ENCODE measurements at regions not wholly inside any gene's neighbourhood (a gene's known extent, or its start where the extent isn't known, plus 50 kb on each side); places are given as distances from the start of the nearest gene placed in this dataset.
"Not testable (repeated sequence)": the region's sequence is repeated elsewhere in the genome, so short reads cannot be mapped to it uniquely, and the experiment has no call there.

- no peak for DNase-seq
Observed at GRCh38 chr17:59496178-59496577, 69.2 kb upstream of the DHX40 start.

- no peak for DNase-seq
Observed at GRCh38 chr17:59498530-59499307, 66.7 kb upstream of the DHX40 start.

GRCh38 chr17:59500086-59500655 lies 65.2 kb upstream of the DHX40 start:
- not testable (repeated sequence) for DNase-seq

- no peak for DNase-seq
Observed at GRCh38 chr17:59501690-59502089, 63.7 kb upstream of the DHX40 start.

GRCh38 chr17:59502800-59503199 lies 62.6 kb upstream of the DHX40 start:
- DNase-seq = no peak

- no peak for DNase-seq
Observed at GRCh38 chr17:59503500-59503899, 61.9 kb upstream of the DHX40 start.

GRCh38 chr17:59504821-59505220 lies 60.6 kb upstream of the DHX40 start:
- DNase-seq = no peak

- no peak for DNase-seq
Observed at GRCh38 chr17:59505610-59506276, 59.7 kb upstream of the DHX40 start.

- DNase-seq = no peak
Observed at GRCh38 chr17:59506894-59507726, 58.3 kb upstream of the DHX40 start.

- DNase-seq = no peak
Observed at GRCh38 chr17:59508999-59509625, 56.3 kb upstream of the DHX40 start.

- no peak for DNase-seq
Observed at GRCh38 chr17:59510611-59511010, 54.8 kb upstream of the DHX40 start.

GRCh38 chr17:59511726-59512125 lies 53.7 kb upstream of the DHX40 start:
- no peak for DNase-seq

GRCh38 chr17:59512844-59513385 lies 52.5 kb upstream of the DHX40 start:
- DNase-seq = peak in 1 of 2 experiments; percentile 3

GRCh38 chr17:59513934-59514841 lies 51.2 kb upstream of the DHX40 start:
- peak; percentile 88 to 97 for DNase-seq
